DND-41 (cell line): ENCODE measurements at regions not wholly inside any gene's neighbourhood (a gene's known extent, or its start where the extent isn't known, plus 50 kb on each side); places are given as distances from the start of the nearest gene placed in this dataset.

Experiments used
- ATAC-seq: fragments of 200-7000 bp; cut with Tn5 transposase; 3 replicates; pipeline ENCODE4 v1.9.1; 2021; ENCODE audit warnings: low read depth; ENCODE audit not compliant: insufficient read depth
- DNase-seq: peaks from one replicate; pipeline ENCODE4 v3.0.0-alpha.2; 2020
- H2AFZ ChIP-seq: 2 replicates; pipeline ENCODE4 v1.6.0; 2012; ENCODE audit warnings: low read depth, low read length
- H3K27ac ChIP-seq: 2 replicates; pipeline ENCODE4 v1.5.1; 2012; ENCODE audit warnings: low read length, inconsistent platforms
- H3K27me3 ChIP-seq: fragments of 200-600 bp; sonication (generic); 2 replicates; pipeline ENCODE4 v1.6.0; 2012; ENCODE audit warnings: low read length, mild to moderate bottlenecking, inconsistent platforms; ENCODE audit not compliant: insufficient read depth, poor library complexity
- H3K36me3 ChIP-seq: 2 replicates; pipeline ENCODE4 v1.5.1; 2012; ENCODE audit warnings: low read length, inconsistent platforms; ENCODE audit not compliant: insufficient read depth
- H3K4me1 ChIP-seq: 2 replicates; pipeline ENCODE4 v1.5.1; 2012; ENCODE audit warnings: mild to moderate bottlenecking, low read length; ENCODE audit not compliant: insufficient read depth
- H3K4me2 ChIP-seq: 2 replicates; pipeline ENCODE4 v1.6.0; 2012; ENCODE audit warnings: mild to moderate bottlenecking, moderate library complexity, low read length, inconsistent platforms; ENCODE audit not compliant: insufficient read depth
- H3K4me3 ChIP-seq, 2 experiments: fragments of 200-600 bp in 1 of 2; shearing (Covaris generic) in 1 of 2; 2 replicates each; pipeline ENCODE4 v1.5.1; 2012 to 2016; ENCODE audit warnings: inconsistent platforms in 2 of 2, low read length in 2 of 2, mild to moderate bottlenecking in 2 of 2, low read depth in 1 of 2, moderate library complexity in 1 of 2
- H3K79me2 ChIP-seq: 2 replicates; pipeline ENCODE4 v1.6.0; 2012; ENCODE audit warnings: low read length, inconsistent platforms; ENCODE audit not compliant: insufficient read depth
- H3K9ac ChIP-seq: 2 replicates; pipeline ENCODE4 v1.6.0; 2012; ENCODE audit warnings: low read depth, mild to moderate bottlenecking, inconsistent platforms, low read length, moderate library complexity
- H3K9me3 ChIP-seq: 2 replicates; pipeline ENCODE4 v1.5.1; 2012; ENCODE audit warnings: low read length, moderate library complexity, mild to moderate bottlenecking, inconsistent platforms; ENCODE audit not compliant: insufficient read depth, severe bottlenecking
- H4K20me1 ChIP-seq: 2 replicates; pipeline ENCODE4 v1.6.0; 2012; ENCODE audit warnings: low read length; ENCODE audit not compliant: insufficient read depth
- CTCF ChIP-seq: IDR thresholded peaks from 2 replicates; pipeline ENCODE4 v1.5.1; 2012; ENCODE audit warnings: borderline replicate concordance, low read length, moderate library complexity, mild to moderate bottlenecking; ENCODE audit not compliant: poor library complexity, severe bottlenecking; ENCODE audit errors: extremely low read depth
- EZH2 ChIP-seq: IDR thresholded peaks from 3 replicates; pipeline ENCODE4 v1.6.1; 2012; ENCODE audit warnings: borderline replicate concordance, low read depth, mild to moderate bottlenecking, moderate library complexity, low read length, inconsistent platforms; ENCODE audit not compliant: severe bottlenecking

- Histone ChIP-seq H3K27ac (no peak overlapping the region), H4K20me1 (no peaks in the 10 kb centered on the region), H3K36me3 (no peaks in the 10 kb centered on the region), H2AFZ (no peak overlapping the region), H3K4me3 (no peak overlapping the region), H3K79me2 (no peaks in the 10 kb centered on the region), H3K4me2 (no peak overlapping the region), H3K9ac (no peak overlapping the region), H3K27me3 (peaks cover 58% of the 10 kb centered on the region), H3K9me3 (no peaks in the 10 kb centered on the region), H3K4me1 (no peaks in the 10 kb centered on the region)
- TF ChIP-seq EZH2 (no peak), CTCF (no peak)
- ATAC-seq (no peak), DNase-seq (no peak)
These were observed 106.1 kb downstream of the DAD1 start for GRCh38 chr14:22482782-22483553.

- ATAC-seq: no peak
- Histone ChIP-seq H3K4me1 (no peaks in the 10 kb centered on the region), H3K79me2 (no peaks in the 10 kb centered on the region), H3K9me3 (no peaks in the 10 kb centered on the region), H3K27me3 (peaks cover 58% of the 10 kb centered on the region), H2AFZ (no peak overlapping the region), H3K27ac (no peak overlapping the region), H4K20me1 (no peaks in the 10 kb centered on the region), H3K4me3 (no peak overlapping the region), H3K36me3 (no peaks in the 10 kb centered on the region), H3K4me2 (no peak overlapping the region), H3K9ac (no peak overlapping the region)
- no peak for DNase-seq
- no peak for TF ChIP-seq CTCF
- TF ChIP-seq EZH2: no peak
These were observed 106.8 kb downstream of the DAD1 start for GRCh38 chr14:22482085-22482694.

GRCh38 chr14:22481546-22481945 lies 107.5 kb downstream of the DAD1 start:
- no peak overlapping the region for H2AFZ ChIP-seq
- H3K4me3 ChIP-seq: no peak overlapping the region
- H3K79me2 ChIP-seq: no peaks in the 10 kb centered on the region
- H3K36me3 ChIP-seq: no peaks in the 10 kb centered on the region
- TF ChIP-seq EZH2 (no peak), CTCF (no peak)
- ATAC-seq (no peak), DNase-seq (no peak)
- peaks cover 56% of the 10 kb centered on the region for H3K27me3 ChIP-seq
- H3K9ac ChIP-seq: no peak overlapping the region
- no peaks in the 10 kb centered on the region for H3K4me1 ChIP-seq
- H3K27ac ChIP-seq: no peak overlapping the region
- H3K4me2 ChIP-seq: no peak overlapping the region
- H4K20me1 ChIP-seq: no peaks in the 10 kb centered on the region
- no peaks in the 10 kb centered on the region for H3K9me3 ChIP-seq
